ENCODE measurements at regions not wholly inside any gene's neighbourhood (a gene's known extent, or its start where the extent isn't known, plus 50 kb on each side); places are given as distances from the start of the nearest gene placed in this dataset.

- TF ChIP-seq, protein P1, sequence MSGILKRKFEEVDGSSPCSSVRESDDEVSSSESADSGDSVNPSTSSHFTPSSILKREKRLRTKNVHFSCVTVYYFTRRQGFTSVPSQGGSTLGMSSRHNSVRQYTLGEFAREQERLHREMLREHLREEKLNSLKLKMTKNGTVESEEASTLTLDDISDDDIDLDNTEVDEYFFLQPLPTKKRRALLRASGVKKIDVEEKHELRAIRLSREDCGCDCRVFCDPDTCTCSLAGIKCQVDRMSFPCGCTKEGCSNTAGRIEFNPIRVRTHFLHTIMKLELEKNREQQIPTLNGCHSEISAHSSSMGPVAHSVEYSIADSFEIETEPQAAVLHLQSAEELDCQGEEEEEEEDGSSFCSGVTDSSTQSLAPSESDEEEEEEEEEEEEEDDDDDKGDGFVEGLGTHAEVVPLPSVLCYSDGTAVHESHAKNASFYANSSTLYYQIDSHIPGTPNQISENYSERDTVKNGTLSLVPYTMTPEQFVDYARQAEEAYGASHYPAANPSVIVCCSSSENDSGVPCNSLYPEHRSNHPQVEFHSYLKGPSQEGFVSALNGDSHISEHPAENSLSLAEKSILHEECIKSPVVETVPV (CRISPR knock-in tag; IDR thresholded peaks at IDR 0.05): no peak
- TF ChIP-seq ESRRG (CRISPR knock-in tag; IDR thresholded peaks at IDR 0.05) (no peak), ZFP3 (CRISPR knock-in tag; IDR thresholded peaks at IDR 0.05) (0 out of 2 replicates have a peak, but pooled peaks have one; percentile 30), BACH2 (CRISPR knock-in tag; IDR thresholded peaks at IDR 0.05; ENCODE audit: borderline replicate concordance) (no peak), ZNF70 (CRISPR knock-in tag; IDR thresholded peaks at IDR 0.05) (no peak), ZFP30 (CRISPR knock-in tag; IDR thresholded peaks at IDR 0.05) (no peak), SNAI2 (CRISPR knock-in tag; IDR thresholded peaks at IDR 0.05) (no peak)
- TF ChIP-seq, protein P2, sequence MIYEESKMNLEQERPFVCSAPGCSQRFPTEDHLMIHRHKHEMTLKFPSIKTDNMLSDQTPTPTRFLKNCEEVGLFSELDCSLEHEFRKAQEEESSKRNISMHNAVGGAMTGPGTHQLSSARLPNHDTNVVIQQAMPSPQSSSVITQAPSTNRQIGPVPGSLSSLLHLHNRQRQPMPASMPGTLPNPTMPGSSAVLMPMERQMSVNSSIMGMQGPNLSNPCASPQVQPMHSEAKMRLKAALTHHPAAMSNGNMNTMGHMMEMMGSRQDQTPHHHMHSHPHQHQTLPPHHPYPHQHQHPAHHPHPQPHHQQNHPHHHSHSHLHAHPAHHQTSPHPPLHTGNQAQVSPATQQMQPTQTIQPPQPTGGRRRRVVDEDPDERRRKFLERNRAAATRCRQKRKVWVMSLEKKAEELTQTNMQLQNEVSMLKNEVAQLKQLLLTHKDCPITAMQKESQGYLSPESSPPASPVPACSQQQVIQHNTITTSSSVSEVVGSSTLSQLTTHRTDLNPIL (CRISPR knock-in tag; IDR thresholded peaks at IDR 0.05; ENCODE audit: low read depth): peak; percentile 91
Observed at GRCh38 chr6:156425359-156426020, 351.7 kb upstream of the ARID1B start (continued).

GRCh38 chr6:156423829-156424228 is 353.3 kb upstream of the ARID1B start:
- ATAC-seq: no peak

GRCh38 chr6:156423075-156423474 is 354.1 kb upstream of the ARID1B start:
- TF ChIP-seq, protein P1 (CRISPR knock-in tag; IDR thresholded peaks at IDR 0.05): no peak
- no peak for TF ChIP-seq POU6F1 (CRISPR knock-in tag; IDR thresholded peaks at IDR 0.05; ENCODE audit: borderline replicate concordance, low read depth)
- TF ChIP-seq CSDC2 (CRISPR knock-in tag; IDR thresholded peaks at IDR 0.05): no peak
- ATAC-seq: no peak

More at GRCh38 chr6:156423829-156424228, 353.3 kb upstream of the ARID1B start:
- TF ChIP-seq TOX (CRISPR knock-in tag; IDR thresholded peaks at IDR 0.05; ENCODE audit: borderline replicate concordance) (no peak), ZNF70 (CRISPR knock-in tag; IDR thresholded peaks at IDR 0.05) (no peak), ZNF565 (CRISPR knock-in tag; conservative IDR thresholded peaks at IDR 0.05; ENCODE audit: low read depth) (no peak), RARB (CRISPR knock-in tag; IDR thresholded peaks at IDR 0.05) (no peak), OSR1 (CRISPR knock-in tag; IDR thresholded peaks at IDR 0.05) (no peak), ARNTL (CRISPR knock-in tag; IDR thresholded peaks at IDR 0.05; ENCODE audit: borderline replicate concordance, low read depth) (no peak), ISL1 (CRISPR knock-in tag; IDR thresholded peaks at IDR 0.05) (no peak), ZFP30 (CRISPR knock-in tag; IDR thresholded peaks at IDR 0.05) (no peak), CSDC2 (CRISPR knock-in tag; IDR thresholded peaks at IDR 0.05) (no peak), PPARA (CRISPR knock-in tag; IDR thresholded peaks at IDR 0.05; ENCODE audit: borderline replicate concordance) (no peak), BACH2 (CRISPR knock-in tag; IDR thresholded peaks at IDR 0.05; ENCODE audit: borderline replicate concordance) (no peak)
- TF ChIP-seq, protein P2 (CRISPR knock-in tag; IDR thresholded peaks at IDR 0.05; ENCODE audit: low read depth): no peak
- TF ChIP-seq, protein P3, sequence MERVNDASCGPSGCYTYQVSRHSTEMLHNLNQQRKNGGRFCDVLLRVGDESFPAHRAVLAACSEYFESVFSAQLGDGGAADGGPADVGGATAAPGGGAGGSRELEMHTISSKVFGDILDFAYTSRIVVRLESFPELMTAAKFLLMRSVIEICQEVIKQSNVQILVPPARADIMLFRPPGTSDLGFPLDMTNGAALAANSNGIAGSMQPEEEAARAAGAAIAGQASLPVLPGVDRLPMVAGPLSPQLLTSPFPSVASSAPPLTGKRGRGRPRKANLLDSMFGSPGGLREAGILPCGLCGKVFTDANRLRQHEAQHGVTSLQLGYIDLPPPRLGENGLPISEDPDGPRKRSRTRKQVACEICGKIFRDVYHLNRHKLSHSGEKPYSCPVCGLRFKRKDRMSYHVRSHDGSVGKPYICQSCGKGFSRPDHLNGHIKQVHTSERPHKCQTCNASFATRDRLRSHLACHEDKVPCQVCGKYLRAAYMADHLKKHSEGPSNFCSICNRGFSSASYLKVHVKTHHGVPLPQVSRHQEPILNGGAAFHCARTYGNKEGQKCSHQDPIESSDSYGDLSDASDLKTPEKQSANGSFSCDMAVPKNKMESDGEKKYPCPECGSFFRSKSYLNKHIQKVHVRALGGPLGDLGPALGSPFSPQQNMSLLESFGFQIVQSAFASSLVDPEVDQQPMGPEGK (CRISPR knock-in tag; IDR thresholded peaks at IDR 0.05; ENCODE audit: borderline replicate concordance): no peak
- TF ChIP-seq, protein P1 (CRISPR knock-in tag; IDR thresholded peaks at IDR 0.05): no peak
